ENCODE measurements at regions not wholly inside any gene's neighbourhood (a gene's known extent, or its start where the extent isn't known, plus 50 kb on each side); places are given as distances from the start of the nearest gene placed in this dataset.
"Not testable (repeated sequence)": the region's sequence is repeated elsewhere in the genome, so short reads cannot be mapped to it uniquely, and the experiment has no call there.

GRCh38 chr9:87781331-87781730, 55.4 kb downstream of the CTSL start:
- ATAC-seq, result no peak
- intact Hi-C loops (cut with DNase I), result no loop called here
- DNase-seq (ENCODE audit: low spot score), result no peak

- intact Hi-C loops (cut with DNase I), result no loop called here
- ATAC-seq, result no peak
Measured at GRCh38 chr9:87783180-87783579, 57.3 kb downstream of the CTSL start.

GRCh38 chr9:87785315-87785970, 59.5 kb downstream of the CTSL start:
- DNase-seq (ENCODE audit: low spot score); ATAC-seq; intact Hi-C loops (cut with DNase I): not testable (repeated sequence)

More at GRCh38 chr9:87783180-87783579, 57.3 kb downstream of the CTSL start:
- DNase-seq (ENCODE audit: low spot score), result no peak

- no peak for DNase-seq (ENCODE audit: low spot score)
- intact Hi-C loops (cut with DNase I), result no loop called here
Measured at GRCh38 chr9:87786423-87786822, 60.5 kb downstream of the CTSL start.

GRCh38 chr9:87786876-87787275, 61.0 kb downstream of the CTSL start:
- intact Hi-C loops (cut with DNase I), result no loop called here
- ATAC-seq, result no peak
- DNase-seq (ENCODE audit: low spot score), result no peak

More at GRCh38 chr9:87786423-87786822, 60.5 kb downstream of the CTSL start:
- no peak for ATAC-seq

- intact Hi-C loops (cut with DNase I), result no loop called here
- DNase-seq (ENCODE audit: low spot score) (no peak), ATAC-seq (no peak)
Measured at GRCh38 chr9:87787735-87788134, 61.8 kb downstream of the CTSL start.

- DNase-seq (ENCODE audit: low spot score) (peak; percentile 77), ATAC-seq (peak; percentile 95)
- intact Hi-C loops (cut with DNase I), result no loop called here
Measured at GRCh38 chr9:87792831-87793288, 66.9 kb downstream of the CTSL start.

GRCh38 chr9:87793292-87793691, 67.4 kb downstream of the CTSL start:
- peak; percentile 92 for ATAC-seq
- intact Hi-C loops (cut with DNase I), result no loop called here
- no peak for DNase-seq (ENCODE audit: low spot score)

GRCh38 chr9:87795178-87795577, 69.3 kb downstream of the CTSL start:
- intact Hi-C loops (cut with DNase I), result no loop called here
- no peak for ATAC-seq
- DNase-seq (ENCODE audit: low spot score), result no peak

- DNase-seq (ENCODE audit: low spot score) (no peak), ATAC-seq (no peak)
- intact Hi-C loops (cut with DNase I), result no loop called here
Measured at GRCh38 chr9:87796196-87796595, 70.3 kb downstream of the CTSL start.

GRCh38 chr9:87798261-87798833, 72.4 kb downstream of the CTSL start:
- ATAC-seq, result no peak
- intact Hi-C loops (cut with DNase I), result no loop called here
- DNase-seq (ENCODE audit: low spot score), result no peak

- no peak for ATAC-seq
- no peak for DNase-seq (ENCODE audit: low spot score)
- intact Hi-C loops (cut with DNase I), result no loop called here
Measured at GRCh38 chr9:87799503-87799902, 73.6 kb downstream of the CTSL start.

- intact Hi-C loops (cut with DNase I), result loop anchor here (10.0 kb wide), 1 partner anchor 116 kb away; no protein-coding TSS in a partner anchor
- DNase-seq (ENCODE audit: low spot score) (no peak), ATAC-seq (no peak)
Measured at GRCh38 chr9:87800456-87800855, 74.5 kb downstream of the CTSL start.

GRCh38 chr9:87801013-87801412, 75.1 kb downstream of the CTSL start:
- intact Hi-C loops (cut with DNase I), result loop anchor here (10.0 kb wide), 1 partner anchor 116 kb away; no protein-coding TSS in a partner anchor
- ATAC-seq (no peak), DNase-seq (ENCODE audit: low spot score) (no peak)

GRCh38 chr9:87803166-87803565, 77.2 kb downstream of the CTSL start:
- no peak for DNase-seq (ENCODE audit: low spot score)
- ATAC-seq, result no peak
- intact Hi-C loops (cut with DNase I), result loop anchor here (10.0 kb wide), 1 partner anchor 118 kb away; no protein-coding TSS in a partner anchor

- DNase-seq (ENCODE audit: low spot score) (no peak), ATAC-seq (no peak)
- intact Hi-C loops (cut with DNase I), result loop anchor here (10.0 kb wide), 1 partner anchor 119 kb away; no protein-coding TSS in a partner anchor
Measured at GRCh38 chr9:87803623-87804345, 77.9 kb downstream of the CTSL start.

GRCh38 chr9:87805259-87805658, 77.4 kb upstream of the SPATA31E1 start:
- no peak for DNase-seq (ENCODE audit: low spot score)
- intact Hi-C loops (cut with DNase I), result loop anchor here (10.0 kb wide), 1 partner anchor 120 kb away; no protein-coding TSS in a partner anchor
- no peak for ATAC-seq

- intact Hi-C loops (cut with DNase I), result no loop called here
- ATAC-seq (no peak), DNase-seq (ENCODE audit: low spot score) (no peak)
Measured at GRCh38 chr9:87810008-87810407, 72.7 kb upstream of the SPATA31E1 start.

GRCh38 chr9:87810679-87811178, 71.9 kb upstream of the SPATA31E1 start:
- ATAC-seq (no peak), DNase-seq (ENCODE audit: low spot score) (no peak)
- intact Hi-C loops (cut with DNase I), result no loop called here
